MCF 10A (cell line): ENCODE measurements at regions not wholly inside any gene's neighbourhood (a gene's known extent, or its start where the extent isn't known, plus 50 kb on each side); places are given as distances from the start of the nearest gene placed in this dataset.

Source experiments
- BruUV-seq: library from RNA; stranded (reverse); fragments of 400-500 nt; replicated peaks from 2 replicates; lab custom pipeline; 2021; lab: Mats Ljungman, UMichigan
- CTCF ChIA-PET: fragments of 300-600 bp; sonication (Branson Sonifier 250); formaldehyde crosslinking; extraction: SDS; loops from one replicate; lab custom pipeline; 2021; ENCODE audit warnings: antibody characterized with exemption, inconsistent platforms; lab: Yijun Ruan, JAX
- POLR2A ChIA-PET: fragments of 300-600, 350-650 bp; sonication (Branson Sonifier 250); formaldehyde crosslinking; extraction: SDS; loops from one replicate; lab custom pipeline; 2020; ENCODE audit warnings: antibody characterized with exemption, inconsistent platforms; lab: Yijun Ruan, JAX
- DNase-seq: peaks from one replicate; pipeline ENCODE4 v3.0.0-alpha.2; 2018; ENCODE audit not compliant: unreplicated experiment
- H3K27ac Mint-ChIP-seq: one replicate; pipeline ENCODE4 v1.8.0; 2022; ENCODE audit warnings: mild to moderate bottlenecking, low read depth, mixed read lengths; ENCODE audit not compliant: unreplicated experiment
- H3K27me3 Mint-ChIP-seq: one replicate; pipeline ENCODE4 v1.8.0; 2022; ENCODE audit warnings: mixed read lengths; ENCODE audit not compliant: insufficient read depth, unreplicated experiment
- H3K36me3 Mint-ChIP-seq: one replicate; pipeline ENCODE4 v1.8.0; 2022; ENCODE audit warnings: mild to moderate bottlenecking, moderate library complexity, mixed read lengths; ENCODE audit not compliant: insufficient read depth, unreplicated experiment
- H3K4me1 Mint-ChIP-seq: one replicate; pipeline ENCODE4 v1.8.0; 2022; ENCODE audit warnings: mixed read lengths; ENCODE audit not compliant: insufficient read depth, unreplicated experiment
- H3K4me3 Mint-ChIP-seq: one replicate; pipeline ENCODE4 v1.8.0; 2022; ENCODE audit warnings: mild to moderate bottlenecking, moderate library complexity, mixed read lengths; ENCODE audit not compliant: unreplicated experiment
- H3K9me3 Mint-ChIP-seq: one replicate; pipeline ENCODE4 v1.8.0; 2022; ENCODE audit warnings: mixed read lengths; ENCODE audit not compliant: unreplicated experiment
- CTCF ChIP-seq: fragments of 200-600 bp; IDR thresholded peaks from one replicate; pipeline ENCODE4 v1.8.0; 2022; ENCODE audit warnings: antibody characterized with exemption, mild to moderate bottlenecking; ENCODE audit not compliant: unreplicated experiment
- intact Hi-C: fragments of 100-400 bp; cut with micrococcal nuclease; formaldehyde crosslinking; loops from 2 replicates; pipeline ENCODE4 v1.14.1; 2022

DNA sequence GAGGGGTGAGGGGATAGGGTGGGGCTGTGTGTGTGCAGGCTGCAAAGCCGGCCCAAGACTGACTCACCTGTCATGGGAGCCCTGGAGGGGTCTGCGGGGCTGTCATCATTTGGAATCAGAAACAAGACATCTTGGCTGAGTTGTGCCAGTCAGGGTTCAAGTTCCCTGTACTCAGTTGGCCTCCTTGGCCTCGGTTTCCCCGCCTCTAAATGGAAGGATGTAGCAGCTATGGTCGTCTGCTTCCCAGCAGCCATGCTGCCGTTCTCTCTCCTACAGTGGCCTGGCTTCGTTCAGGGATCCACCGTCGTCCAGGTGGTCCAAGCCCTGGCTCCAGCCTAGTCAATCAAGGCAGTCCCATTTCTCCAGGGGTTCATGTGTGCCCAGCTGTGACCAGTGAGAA lies 83.6 kb upstream of the PMEPA1 start:
- no peak overlapping the region for H3K4me3 Mint-ChIP-seq
- no peak overlapping the region for H3K27ac Mint-ChIP-seq
- H3K9me3 Mint-ChIP-seq: no peaks in the 10 kb centered on the region
- peaks cover 10% of the 10 kb centered on the region for H3K4me1 Mint-ChIP-seq
- no peak for DNase-seq
- no peak for TF ChIP-seq CTCF
- H3K36me3 Mint-ChIP-seq: no peaks in the 10 kb centered on the region
- peaks cover 16% of the 10 kb centered on the region for H3K27me3 Mint-ChIP-seq
- no TSS peak for BruUV-seq
- CTCF ChIA-PET: interaction anchor here (1.0 to 1.2 kb wide), 2 partner anchors 100 to 416 kb away, joined by 3 read pairs; no protein-coding TSS in a partner anchor
- intact Hi-C loops: no loop called here
- POLR2A ChIA-PET: interaction anchor here (0.6 kb wide), 1 partner anchor 83 kb away, joined by 3 read pairs; no protein-coding TSS in a partner anchor

DNA sequence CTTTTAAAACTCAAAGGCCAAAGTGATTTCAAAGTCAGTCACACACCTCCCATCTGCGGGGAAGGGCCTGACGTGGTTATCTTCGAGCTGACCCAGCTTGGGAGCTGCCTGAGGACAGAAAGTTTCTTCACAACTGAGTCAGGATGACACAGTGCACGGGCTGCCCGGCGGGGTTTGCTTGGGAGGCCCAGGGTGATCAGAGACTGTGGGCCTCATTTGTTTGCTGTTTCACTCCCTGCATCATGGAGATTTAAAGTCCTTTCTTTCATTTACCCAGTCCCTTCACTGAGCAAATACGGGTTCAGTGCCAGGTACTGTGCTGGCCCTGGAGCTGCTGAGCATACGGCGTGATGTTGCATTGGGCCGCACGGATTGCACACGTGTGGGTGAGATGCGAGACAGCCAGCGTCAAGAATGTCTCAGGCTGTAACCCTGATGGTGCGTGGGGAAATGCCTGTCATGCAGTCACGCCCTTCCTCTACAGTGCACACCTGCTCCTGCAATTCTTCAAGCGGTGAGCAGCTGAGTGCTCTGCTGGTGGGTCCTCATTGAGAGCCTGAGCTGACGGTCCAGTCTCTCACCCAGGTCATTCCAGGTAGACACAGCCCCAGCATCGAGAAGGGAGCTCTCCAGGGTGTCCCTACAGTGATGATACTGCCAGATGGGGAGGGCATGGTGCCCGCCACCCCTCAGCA lies 82.7 kb upstream of the PMEPA1 start:
- peak; percentile 35 for DNase-seq
- H3K4me3 Mint-ChIP-seq: no peak overlapping the region
- no TSS peak for BruUV-seq
- peaks cover 10% of the 10 kb centered on the region for H3K4me1 Mint-ChIP-seq
- peaks cover 16% of the 10 kb centered on the region for H3K27me3 Mint-ChIP-seq
- H3K36me3 Mint-ChIP-seq: no peaks in the 10 kb centered on the region
- intact Hi-C loops: no loop called here
- no peak for TF ChIP-seq CTCF
- ChIA-PET POLR2A (interaction anchor here (0.9 kb wide), 1 partner anchor 95 kb away, joined by 3 read pairs; no protein-coding TSS in a partner anchor), CTCF (interaction anchor here (1.0 kb wide), 1 partner anchor 18 kb away, joined by 4 read pairs; no protein-coding TSS in a partner anchor)
- no peaks in the 10 kb centered on the region for H3K9me3 Mint-ChIP-seq
- no peak overlapping the region for H3K27ac Mint-ChIP-seq

DNA sequence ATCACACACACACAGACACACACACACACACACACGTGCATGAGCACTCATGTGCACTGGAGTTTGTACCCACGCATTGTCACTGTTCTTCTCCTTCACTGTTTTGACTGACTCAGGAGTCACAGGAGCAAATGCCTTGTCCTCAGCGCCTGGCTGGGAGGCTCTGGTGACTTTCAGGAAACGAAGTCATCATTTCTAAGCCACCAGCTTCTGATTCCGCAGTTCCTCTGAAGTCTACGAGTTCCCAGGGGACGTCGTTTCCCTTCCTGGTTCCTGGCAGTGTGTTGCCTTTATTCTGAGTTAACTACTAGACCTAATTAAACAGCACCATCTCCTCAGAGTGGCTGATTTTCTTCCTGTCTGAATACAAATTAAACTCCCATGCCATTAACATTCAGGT lies 82.2 kb upstream of the PMEPA1 start:
- ChIA-PET CTCF (interaction anchor here (1.0 kb wide), 1 partner anchor 17 kb away, joined by 4 read pairs; no protein-coding TSS in a partner anchor), POLR2A (interaction anchor here (0.9 kb wide), 1 partner anchor 94 kb away, joined by 3 read pairs; no protein-coding TSS in a partner anchor)
- Mint-ChIP-seq H3K27me3 (peaks cover 16% of the 10 kb centered on the region), H3K36me3 (no peaks in the 10 kb centered on the region), H3K4me3 (no peak overlapping the region), H3K27ac (no peak overlapping the region), H3K4me1 (peaks cover 10% of the 10 kb centered on the region), H3K9me3 (no peaks in the 10 kb centered on the region)
- no TSS peak for BruUV-seq
- no peak for DNase-seq
- no peak for TF ChIP-seq CTCF
- intact Hi-C loops: no loop called here

- BruUV-seq: no TSS peak
- DNase-seq: no peak
- Mint-ChIP-seq H3K4me3 (no peak overlapping the region), H3K27me3 (peaks cover 16% of the 10 kb centered on the region), H3K4me1 (peaks cover 10% of the 10 kb centered on the region), H3K36me3 (no peaks in the 10 kb centered on the region), H3K9me3 (no peaks in the 10 kb centered on the region), H3K27ac (no peak overlapping the region)
- CTCF ChIA-PET: interaction anchor here (0.8 kb wide), 1 partner anchor 387 kb away, joined by 4 read pairs; no protein-coding TSS in a partner anchor
- no peak for TF ChIP-seq CTCF
- intact Hi-C loops: no loop called here
- POLR2A ChIA-PET: no interaction called here
Observed at GRCh38 chr20:57791178-57791962, 81.6 kb upstream of the PMEPA1 start.
